22Rv1 (cell line): ENCODE measurements at regions not wholly inside any gene's neighbourhood (a gene's known extent, or its start where the extent isn't known, plus 50 kb on each side); places are given as distances from the start of the nearest gene placed in this dataset.

Source experiments
- CTCF ChIP-seq: fragments of 450-650 bp; IDR thresholded peaks from 2 replicates; pipeline ENCODE4 v1.5.1; 2017; ENCODE audit warnings: mild to moderate bottlenecking
- ZFX ChIP-seq: fragments of 450-650 bp; IDR thresholded peaks from 2 replicates; pipeline ENCODE4 v1.6.1; 2017; ENCODE audit warnings: antibody characterized with exemption, borderline replicate concordance

GRCh38 chr6:79797912-79798311, 149.4 kb downstream of the ELOVL4 start:
- no peak for TF ChIP-seq CTCF
- no peak for TF ChIP-seq ZFX
